Breast epithelium (tissue), 4 donors: ENCODE measurements at regions not wholly inside any gene's neighbourhood (a gene's known extent, or its start where the extent isn't known, plus 50 kb on each side); places are given as distances from the start of the nearest gene placed in this dataset.

Experiments used
- DNase-seq, 2 donors: peaks; one replicate each; pipeline ENCODE4 v3.0.0-alpha.2; 2019; ENCODE audit warnings: low spot score in 2 of 2
- H3K27ac ChIP-seq, 2 donors: fragments of 200-600 bp; sonication (generic) in 1 of 2; one replicate each; pipeline ENCODE4 v1.5.1; 2016 to 2019; ENCODE audit warnings: mild to moderate bottlenecking in 1 of 2
- H3K27me3 ChIP-seq, 2 donors: fragments of 200-600 bp; sonication (generic) in 1 of 2; one replicate each; pipeline versions ENCODE4 v1.5.1 to v1.6.0; 2017 to 2019; ENCODE audit warnings: control low read depth in 1 of 2, mild to moderate bottlenecking in 1 of 2
- H3K36me3 ChIP-seq: fragments of 200-600 bp; one replicate; pipeline ENCODE4 v1.5.1; 2019
- H3K4me1 ChIP-seq, 2 donors: fragments of 200-600 bp; sonication (generic); one replicate each; pipeline ENCODE4 v1.5.1; 2016 to 2019; ENCODE audit warnings: control low read depth in 1 of 2
- H3K4me3 ChIP-seq, 3 donors: fragments of 200-600 bp; sonication (generic); 1 replicate in 2 of 3; 2 replicates in 1 of 3; pipeline ENCODE4 v1.5.1; 2016 to 2019; ENCODE audit warnings: mild to moderate bottlenecking in 3 of 3, moderate library complexity in 2 of 3
- H3K9me3 ChIP-seq, 2 donors: fragments of 200-600 bp; sonication (generic) in 1 of 2; one replicate each; pipeline ENCODE4 v1.5.1; 2016 to 2019; ENCODE audit warnings: control low read depth in 1 of 2
- CTCF ChIP-seq, 3 donors: fragments of 450-650 bp; IDR thresholded peaks; one replicate each; pipeline ENCODE4 v1.5.1; 2016 to 2017; ENCODE audit warnings: antibody characterized with exemption in 3 of 3, mild to moderate bottlenecking in 3 of 3, moderate library complexity in 3 of 3
- POLR2A ChIP-seq: fragments of 450-650 bp; IDR thresholded peaks from one replicate; pipeline ENCODE4 v1.6.1; 2016; ENCODE audit warnings: antibody characterized with exemption, mild to moderate bottlenecking, moderate library complexity
- POLR2AphosphoS5 ChIP-seq, 3 donors: sonication (generic); formaldehyde crosslinking; IDR thresholded peaks; one replicate each; pipeline ENCODE4 v1.6.1; 2017; ENCODE audit warnings: antibody characterized with exemption in 3 of 3
- intact Hi-C: fragments of 100-400 bp; cut with DNase I; formaldehyde crosslinking; loops from one replicate; pipeline ENCODE4 v1.15.1; 2023; ENCODE audit warnings: low total_unique reads

GRCh38 chr7:127486654-127487053, 94.1 kb upstream of the ZNF800 start:
- H3K36me3 ChIP-seq = no peaks in the 10 kb centered on the region
- no peak overlapping the region for H3K4me3 ChIP-seq
- H3K27me3 ChIP-seq = no peaks in the 10 kb centered on the region
- no peak overlapping the region for H3K27ac ChIP-seq
- no peak for DNase-seq
- peaks cover 0 to 4% of the 10 kb centered on the region in 2 donors for H3K9me3 ChIP-seq
- no peaks in the 10 kb centered on the region for H3K4me1 ChIP-seq
- TF ChIP-seq POLR2AphosphoS5 (IDR thresholded peaks at IDR 0.05) = no peak
- TF ChIP-seq POLR2A = no peak
- TF ChIP-seq CTCF (IDR thresholded peaks at IDR 0.05) = no peak
- intact Hi-C loops = no loop called here

GRCh38 chr7:127485482-127485881, 93.0 kb upstream of the ZNF800 start:
- H3K4me3 ChIP-seq = no peak overlapping the region
- H3K27ac ChIP-seq = no peak overlapping the region
- DNase-seq = no peak
- no peaks in the 10 kb centered on the region for H3K4me1 ChIP-seq
- H3K36me3 ChIP-seq = no peaks in the 10 kb centered on the region
- no peaks in the 10 kb centered on the region for H3K27me3 ChIP-seq
- peaks cover 0 to 4% of the 10 kb centered on the region in 2 donors for H3K9me3 ChIP-seq
- intact Hi-C loops = no loop called here
- no peak for TF ChIP-seq POLR2AphosphoS5 (IDR thresholded peaks at IDR 0.05)
- no peak for TF ChIP-seq POLR2A
- no peak for TF ChIP-seq CTCF (IDR thresholded peaks at IDR 0.05)

- no peaks in the 10 kb centered on the region for H3K27me3 ChIP-seq
- DNase-seq = no peak
- no peak overlapping the region for H3K4me3 ChIP-seq
- no peaks in the 10 kb centered on the region for H3K4me1 ChIP-seq
- no peak for TF ChIP-seq CTCF (IDR thresholded peaks at IDR 0.05)
- no peak for TF ChIP-seq POLR2AphosphoS5 (IDR thresholded peaks at IDR 0.05)
- no peak for TF ChIP-seq POLR2A
- H3K36me3 ChIP-seq = no peaks in the 10 kb centered on the region
- intact Hi-C loops = no loop called here
- peaks cover 0 to 4% of the 10 kb centered on the region in 2 donors for H3K9me3 ChIP-seq
- no peak overlapping the region for H3K27ac ChIP-seq
Measured at GRCh38 chr7:127484954-127485353, 92.4 kb upstream of the ZNF800 start.

- Histone ChIP-seq H3K4me1 (no peaks in the 10 kb centered on the region), H3K27ac (no peak overlapping the region), H3K4me3 (no peak overlapping the region), H3K9me3 (no peaks in the 10 kb centered on the region), H3K36me3 (no peaks in the 10 kb centered on the region), H3K27me3 (no peaks in the 10 kb centered on the region)
- intact Hi-C loops = no loop called here
- no peak for TF ChIP-seq POLR2AphosphoS5 (IDR thresholded peaks at IDR 0.05)
- TF ChIP-seq CTCF (IDR thresholded peaks at IDR 0.05) = no peak
- no peak for TF ChIP-seq POLR2A
- no peak for DNase-seq
Measured at GRCh38 chr7:127478461-127478860, 86.0 kb upstream of the ZNF800 start.

GRCh38 chr7:127478024-127478355, 85.5 kb upstream of the ZNF800 start:
- DNase-seq = no peak
- Histone ChIP-seq H3K27me3 (no peaks in the 10 kb centered on the region), H3K36me3 (no peaks in the 10 kb centered on the region), H3K4me1 (no peaks in the 10 kb centered on the region), H3K9me3 (no peaks in the 10 kb centered on the region), H3K4me3 (no peak overlapping the region), H3K27ac (no peak overlapping the region)
- TF ChIP-seq POLR2AphosphoS5 (IDR thresholded peaks at IDR 0.05) = no peak
- TF ChIP-seq CTCF (IDR thresholded peaks at IDR 0.05) = no peak
- no peak for TF ChIP-seq POLR2A
- intact Hi-C loops = no loop called here
